Natural killer cell (primary cell): ENCODE measurements at regions not wholly inside any gene's neighbourhood (a gene's known extent, or its start where the extent isn't known, plus 50 kb on each side); places are given as distances from the start of the nearest gene placed in this dataset.

Experiments
- ATAC-seq, 3 donors: fragments of 150-1000 bp in 2 of 3; fragments of 200-7000 bp in 1 of 3; cut with Tn5 transposase; 1 replicate in 1 of 3; 2 replicates in 2 of 3; pipeline ENCODE4 v1.10.0; 2021; ENCODE audit warnings: mild to moderate bottlenecking in 2 of 3, moderate library complexity in 2 of 3
- DNase-seq, 2 donors: peaks; one replicate each; pipeline versions ENCODE4 v3.0.0 to v3.0.0-alpha.2; 2013 to 2021; ENCODE audit warnings: mixed read lengths in 1 of 2
- H3K27ac ChIP-seq: one replicate; pipeline ENCODE4 v1.5.1; 2013; ENCODE audit warnings: mild to moderate bottlenecking, low read length
- H3K27me3 ChIP-seq: one replicate; pipeline ENCODE4 v1.6.1; 2013; ENCODE audit warnings: low read length; ENCODE audit not compliant: control insufficient read depth, insufficient read depth
- H3K36me3 ChIP-seq: one replicate; pipeline ENCODE4 v1.6.1; 2013; ENCODE audit warnings: low read length; ENCODE audit not compliant: control insufficient read depth, insufficient read depth
- H3K4me1 ChIP-seq: one replicate; pipeline ENCODE4 v1.6.1; 2013; ENCODE audit warnings: low read length; ENCODE audit not compliant: control insufficient read depth, insufficient read depth
- H3K4me3 ChIP-seq: one replicate; pipeline ENCODE4 v1.5.1; 2013; ENCODE audit warnings: low read length
- H3K9me3 ChIP-seq: one replicate; pipeline ENCODE4 v1.6.1; 2013; ENCODE audit warnings: low read length; ENCODE audit not compliant: control insufficient read depth, insufficient read depth
- H3K27ac Mint-ChIP-seq, 2 donors: one replicate each; pipeline ENCODE4 v1.8.0; 2022; ENCODE audit warnings: mild to moderate bottlenecking in 2 of 2, mixed read lengths in 2 of 2, moderate library complexity in 1 of 2
- H3K27me3 Mint-ChIP-seq, 2 donors: one replicate each; pipeline ENCODE4 v1.8.0; 2022; ENCODE audit warnings: low read depth in 2 of 2, mixed read lengths in 2 of 2
- H3K36me3 Mint-ChIP-seq: one replicate; pipeline ENCODE4 v1.8.0; 2022; ENCODE audit warnings: mixed read lengths
- H3K4me1 Mint-ChIP-seq, 2 donors: one replicate each; pipeline ENCODE4 v1.8.0; 2022; ENCODE audit warnings: mixed read lengths in 2 of 2
- H3K4me3 Mint-ChIP-seq: one replicate; pipeline ENCODE4 v1.8.0; 2022; ENCODE audit warnings: mild to moderate bottlenecking, moderate library complexity, mixed read lengths
- H3K9me3 Mint-ChIP-seq, 2 donors: one replicate each; pipeline ENCODE4 v1.8.0; 2022; ENCODE audit warnings: mixed read lengths in 2 of 2
- CTCF ChIP-seq: fragments of 200-600 bp; IDR thresholded peaks from one replicate; pipeline ENCODE4 v1.8.0; 2022; ENCODE audit warnings: antibody characterized with exemption
- WGBS: methylation state at CpG from one replicate; pipeline ENCODE4 v1.1.7; 2013; ENCODE audit warnings: missing lambda C conversion rate; ENCODE audit not compliant: insufficient coverage; 5-methylcytosine and 5-hydroxymethylcytosine counted together
- intact Hi-C: fragments of 100-400 bp; cut with micrococcal nuclease; formaldehyde crosslinking; loops from one replicate; pipeline ENCODE4 v1.14.2; 2022

- WGBS, result no CpG with 5 or more reads among the region's 2 CpGs
- intact Hi-C loops, result no loop called here
Measured at GRCh38 chr13:53215563-53215962, 186.9 kb downstream of the OLFM4 start.

GRCh38 chr13:53216773-53217172 lies 188.2 kb downstream of the OLFM4 start:
- Histone ChIP-seq H3K4me3 (no peak overlapping the region), H3K27me3 (no peaks in the 10 kb centered on the region), H3K27ac (no peak overlapping the region), H3K9me3 (no peaks in the 10 kb centered on the region), H3K4me1 (no peaks in the 10 kb centered on the region), H3K36me3 (no peaks in the 10 kb centered on the region)
- ATAC-seq (no peak), DNase-seq (no peak)
- no peaks in the 10 kb centered on the region for H3K27me3 Mint-ChIP-seq
- H3K4me3 Mint-ChIP-seq, result no peak overlapping the region
- no peaks in the 10 kb centered on the region for H3K4me1 Mint-ChIP-seq
- no peak overlapping the region for H3K27ac Mint-ChIP-seq
- no peaks in the 10 kb centered on the region for H3K36me3 Mint-ChIP-seq
- no CpG with 5 or more reads among the region's 1 CpG for WGBS
- peaks cover 0 to 2% of the 10 kb centered on the region in 2 donors for H3K9me3 Mint-ChIP-seq
- intact Hi-C loops, result no loop called here
- no peak for TF ChIP-seq CTCF

More at GRCh38 chr13:53215563-53215962, 186.9 kb downstream of the OLFM4 start:
- ATAC-seq (no peak), DNase-seq (no peak)
- Histone ChIP-seq H3K27me3 (no peaks in the 10 kb centered on the region), H3K9me3 (no peaks in the 10 kb centered on the region), H3K27ac (no peak overlapping the region), H3K4me1 (no peaks in the 10 kb centered on the region), H3K36me3 (no peaks in the 10 kb centered on the region), H3K4me3 (no peak overlapping the region)
- Mint-ChIP-seq H3K27ac (no peak overlapping the region), H3K27me3 (no peaks in the 10 kb centered on the region), H3K4me3 (no peak overlapping the region), H3K9me3 (peaks cover 0 to under 1% of the 10 kb centered on the region in 2 donors), H3K4me1 (no peaks in the 10 kb centered on the region), H3K36me3 (no peaks in the 10 kb centered on the region)
- no peak for TF ChIP-seq CTCF

GRCh38 chr13:53217194-53217593 lies 188.6 kb downstream of the OLFM4 start:
- Histone ChIP-seq H3K4me3 (no peak overlapping the region), H3K27me3 (no peaks in the 10 kb centered on the region), H3K4me1 (no peaks in the 10 kb centered on the region), H3K9me3 (no peaks in the 10 kb centered on the region), H3K36me3 (no peaks in the 10 kb centered on the region), H3K27ac (no peak overlapping the region)
- no peak for TF ChIP-seq CTCF
- Mint-ChIP-seq H3K27me3 (no peaks in the 10 kb centered on the region), H3K4me3 (no peak overlapping the region), H3K36me3 (no peaks in the 10 kb centered on the region), H3K27ac (no peak overlapping the region), H3K9me3 (peaks cover 2 to 4% of the 10 kb centered on the region in 2 donors), H3K4me1 (no peaks in the 10 kb centered on the region)
- ATAC-seq, result no peak
- intact Hi-C loops, result no loop called here
- no peak for DNase-seq

- Mint-ChIP-seq H3K27ac (no peak overlapping the region), H3K36me3 (no peaks in the 10 kb centered on the region), H3K4me3 (no peak overlapping the region), H3K27me3 (no peaks in the 10 kb centered on the region), H3K4me1 (no peaks in the 10 kb centered on the region), H3K9me3 (peaks cover 8 to 9% of the 10 kb centered on the region in 2 donors)
- no peaks in the 10 kb centered on the region for H3K27me3 ChIP-seq
- ATAC-seq (no peak), DNase-seq (no peak)
- H3K27ac ChIP-seq, result no peak overlapping the region
- no peaks in the 10 kb centered on the region for H3K4me1 ChIP-seq
- H3K36me3 ChIP-seq, result no peaks in the 10 kb centered on the region
- intact Hi-C loops, result no loop called here
- TF ChIP-seq CTCF, result no peak
- no peaks in the 10 kb centered on the region for H3K9me3 ChIP-seq
- H3K4me3 ChIP-seq, result no peak overlapping the region
- WGBS, result 96% methylated on average over 3 of the region's 3 CpGs
Measured at GRCh38 chr13:53220038-53220437, 191.4 kb downstream of the OLFM4 start.
